NCI-H1417 treated with DMSO at 0.1 percent for 48 hours (cell line): ENCODE measurements at regions not wholly inside any gene's neighbourhood (a gene's known extent, or its start where the extent isn't known, plus 50 kb on each side); places are given as distances from the start of the nearest gene placed in this dataset.

ENCODE experiments used
- DNase-seq: peaks from one replicate; lab custom pipeline; 2025; lab: John Stamatoyannopoulos, UW

GRCh38 chr2:51224790-51225189, 192.9 kb upstream of the NRXN1 start:
- DNase-seq: no peak

- DNase-seq: no peak
Observed at GRCh38 chr2:51222106-51222505, 190.2 kb upstream of the NRXN1 start.

- DNase-seq: no peak
Observed at GRCh38 chr2:51220606-51221005, 188.7 kb upstream of the NRXN1 start.

- DNase-seq: no peak
Observed at GRCh38 chr2:51220080-51220479, 188.1 kb upstream of the NRXN1 start.

- DNase-seq: no peak
Observed at GRCh38 chr2:51219468-51219867, 187.5 kb upstream of the NRXN1 start.

- DNase-seq: no peak
Observed at GRCh38 chr2:51218047-51218446, 186.1 kb upstream of the NRXN1 start.

GRCh38 chr2:51213826-51214225, 181.9 kb upstream of the NRXN1 start:
- no peak for DNase-seq

GRCh38 chr2:51212374-51212773, 180.4 kb upstream of the NRXN1 start:
- no peak for DNase-seq

GRCh38 chr2:51208521-51208920, 176.6 kb upstream of the NRXN1 start:
- no peak for DNase-seq

- no peak for DNase-seq
Observed at GRCh38 chr2:51201295-51201694, 169.4 kb upstream of the NRXN1 start.

GRCh38 chr2:51194656-51195055, 162.7 kb upstream of the NRXN1 start:
- no peak for DNase-seq

- DNase-seq: no peak
Observed at GRCh38 chr2:51170273-51170672, 138.3 kb upstream of the NRXN1 start.

- no peak for DNase-seq
Observed at GRCh38 chr2:51165534-51166260, 133.8 kb upstream of the NRXN1 start.

- DNase-seq: peak; percentile 33
Observed at GRCh38 chr2:51158251-51158650, 126.3 kb upstream of the NRXN1 start.

- no peak for DNase-seq
Observed at GRCh38 chr2:51153236-51153635, 121.3 kb upstream of the NRXN1 start.

- DNase-seq: no peak
Observed at GRCh38 chr2:51151490-51152140, 119.7 kb upstream of the NRXN1 start.

- no peak for DNase-seq
Observed at GRCh38 chr2:51149725-51150124, 117.8 kb upstream of the NRXN1 start.

GRCh38 chr2:51145761-51146160, 113.8 kb upstream of the NRXN1 start:
- no peak for DNase-seq

- no peak for DNase-seq
Observed at GRCh38 chr2:51120754-51121280, 88.9 kb upstream of the NRXN1 start.

- no peak for DNase-seq
Observed at GRCh38 chr2:51111532-51111931, 79.6 kb upstream of the NRXN1 start.

GRCh38 chr2:51108794-51109193, 76.9 kb upstream of the NRXN1 start:
- no peak for DNase-seq

- DNase-seq: no peak
Observed at GRCh38 chr2:51107841-51108240, 75.9 kb upstream of the NRXN1 start.

- DNase-seq: no peak
Observed at GRCh38 chr2:51105811-51106210, 73.9 kb upstream of the NRXN1 start.

GRCh38 chr2:51103205-51103604, 71.3 kb upstream of the NRXN1 start:
- no peak for DNase-seq
